HG02938 (cell line): ENCODE measurements at regions not wholly inside any gene's neighbourhood (a gene's known extent, or its start where the extent isn't known, plus 50 kb on each side); places are given as distances from the start of the nearest gene placed in this dataset.

ENCODE experiments used
- ATAC-seq: cut with Tn5 transposase; IDR thresholded peaks from one replicate; pipeline ENCODE4 v1.9.1; 2021; ENCODE audit warnings: mild to moderate bottlenecking, moderate library complexity; ENCODE audit not compliant: unreplicated experiment

DNA sequence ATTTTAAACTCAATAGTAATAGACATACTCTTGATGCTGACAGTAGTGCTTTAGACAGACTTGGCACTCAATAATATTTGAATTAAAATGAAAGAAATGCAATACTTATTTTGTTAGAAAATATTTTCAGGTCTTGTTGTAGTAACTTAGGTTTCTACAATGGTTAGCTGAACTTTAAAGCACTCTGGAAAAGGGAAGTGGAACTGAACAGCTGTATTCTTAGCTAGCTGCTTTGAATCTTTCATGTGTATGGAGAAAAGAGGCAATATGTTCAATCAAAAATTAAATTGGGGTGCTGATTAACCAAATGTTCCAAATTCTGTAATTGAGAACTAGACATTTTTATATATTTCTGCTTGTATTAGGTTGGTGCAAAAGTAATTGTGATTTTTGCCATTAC lies 517.9 kb upstream of the RAG2 start:
- ATAC-seq = no peak

DNA sequence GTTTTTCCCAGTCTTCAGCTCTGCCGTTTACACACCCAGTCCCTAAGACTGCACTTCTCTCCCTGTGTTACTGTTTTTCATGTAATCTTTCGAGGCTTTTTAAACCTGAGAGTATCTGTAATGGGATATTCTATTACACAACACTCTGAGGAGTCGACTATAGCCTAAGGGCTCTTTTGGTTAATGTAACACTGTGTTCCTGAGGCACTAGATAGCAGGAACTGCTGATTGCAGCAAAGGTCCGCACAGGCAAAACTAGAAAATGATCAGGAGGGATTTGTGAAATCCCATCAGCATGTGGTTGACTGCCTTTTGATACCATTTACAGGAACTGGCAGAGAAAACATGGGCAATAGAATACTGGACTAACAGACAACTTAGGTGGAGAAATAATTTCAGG lies 512.3 kb upstream of the RAG2 start:
- no peak for ATAC-seq

DNA sequence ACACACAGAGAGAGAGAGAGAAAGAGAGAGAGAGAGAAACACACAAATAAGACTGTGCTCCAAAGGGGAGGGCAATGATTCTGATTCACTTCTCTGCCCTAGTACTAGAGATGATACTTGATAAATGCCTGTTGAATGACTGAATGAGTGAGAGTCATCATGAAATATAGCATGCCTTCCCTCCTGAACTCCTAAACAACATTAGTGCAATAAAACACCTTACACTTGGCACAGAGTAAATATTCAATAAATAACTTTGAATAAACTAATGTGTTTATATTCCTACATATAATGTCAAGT lies 511.2 kb upstream of the RAG2 start:
- ATAC-seq = no peak

DNA sequence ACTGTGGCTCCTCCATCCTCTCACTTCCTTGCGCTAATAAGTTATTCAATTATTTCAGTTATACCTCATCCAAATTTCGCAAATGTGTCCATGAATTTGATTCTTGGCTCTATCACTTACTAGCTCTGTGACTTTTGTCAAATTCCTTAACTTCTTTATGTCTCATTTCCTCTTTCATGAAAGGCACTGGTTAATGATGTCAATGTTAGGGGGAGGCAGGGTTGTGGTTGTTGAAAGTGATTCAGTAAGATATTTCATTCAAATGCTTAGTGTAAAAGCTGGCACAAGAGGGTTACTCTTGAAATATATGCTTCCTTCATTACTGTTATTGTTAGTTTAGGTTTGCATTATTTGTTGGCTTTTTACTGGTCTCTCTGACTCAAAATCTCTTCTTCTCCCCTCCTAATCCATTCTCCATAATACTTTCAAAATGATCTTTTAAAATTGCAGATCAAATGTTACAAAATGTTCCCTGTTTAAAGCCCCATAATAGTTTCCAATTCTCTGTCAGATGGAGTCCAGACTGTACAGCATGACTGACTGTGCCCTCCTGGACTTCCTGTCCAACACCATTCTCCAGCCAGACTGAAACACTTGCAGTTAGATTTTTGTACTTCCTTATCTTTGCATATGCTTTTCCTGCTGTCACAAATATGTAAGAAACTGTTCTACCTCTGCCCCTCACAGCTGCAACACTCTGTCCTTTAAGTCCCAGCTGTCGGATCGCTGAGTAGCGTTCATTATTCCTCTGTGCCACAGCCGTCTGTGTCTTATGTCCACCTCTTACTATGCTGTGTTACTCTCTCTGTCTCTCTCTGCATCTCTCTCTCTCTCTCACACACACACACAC lies 510.6 kb upstream of the RAG2 start:
- no peak for ATAC-seq

DNA sequence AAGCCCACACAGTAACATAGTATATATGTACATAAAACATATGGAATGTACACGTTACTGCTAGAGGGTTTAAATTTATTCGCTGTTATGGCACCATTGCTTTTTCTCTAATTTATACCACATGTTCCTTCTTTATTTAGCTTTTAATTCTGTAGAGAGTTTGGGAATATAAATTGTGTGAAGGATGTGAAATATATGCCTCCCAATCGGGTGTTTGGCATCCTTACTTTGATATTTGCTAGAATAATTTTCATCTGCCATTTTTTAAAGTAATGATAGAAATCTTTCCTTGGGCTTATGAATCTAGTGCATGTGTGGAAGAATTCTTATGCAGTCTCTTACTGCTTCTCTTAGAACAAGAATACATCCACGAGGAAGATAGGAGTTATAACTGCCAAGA lies 509.8 kb upstream of the RAG2 start:
- ATAC-seq = no peak

DNA sequence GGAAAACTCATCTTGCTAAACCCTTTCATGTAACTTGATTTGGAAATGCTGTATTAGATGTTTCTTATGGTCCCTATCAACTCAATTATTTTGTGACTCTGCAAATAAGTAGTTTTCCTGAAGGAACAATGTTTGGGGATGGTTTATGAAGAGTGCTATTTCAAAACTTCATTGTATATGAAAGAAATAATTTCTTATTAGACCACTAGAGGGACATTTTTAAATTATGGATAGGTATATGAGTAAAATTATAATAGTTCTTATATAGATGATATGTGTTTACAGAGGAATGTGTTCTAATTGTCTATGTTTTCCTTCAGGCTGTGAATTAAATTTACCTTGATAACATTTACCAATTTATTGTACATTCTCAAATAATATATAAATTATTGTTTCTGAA lies 509.4 kb upstream of the RAG2 start:
- no peak for ATAC-seq

DNA sequence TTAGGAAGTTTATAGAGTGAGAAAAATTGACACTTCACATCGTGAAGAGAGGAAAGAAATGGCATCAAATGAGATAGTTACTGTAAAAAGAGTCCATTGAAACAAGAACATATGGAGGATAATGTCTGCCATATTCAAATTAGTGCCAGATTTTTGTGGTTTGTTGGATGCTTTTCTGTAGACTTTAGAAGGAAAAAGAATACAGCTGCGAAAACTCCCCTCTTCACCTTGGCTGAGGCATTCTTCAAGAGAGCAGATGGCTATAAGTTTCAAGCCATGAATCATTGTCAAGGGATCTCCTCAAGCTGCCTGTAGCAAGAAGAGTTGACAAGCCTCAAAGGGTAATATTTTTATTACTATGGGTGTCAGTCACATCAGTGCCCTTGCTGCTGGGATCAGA lies 507.4 kb upstream of the RAG2 start:
- ATAC-seq = no peak

DNA sequence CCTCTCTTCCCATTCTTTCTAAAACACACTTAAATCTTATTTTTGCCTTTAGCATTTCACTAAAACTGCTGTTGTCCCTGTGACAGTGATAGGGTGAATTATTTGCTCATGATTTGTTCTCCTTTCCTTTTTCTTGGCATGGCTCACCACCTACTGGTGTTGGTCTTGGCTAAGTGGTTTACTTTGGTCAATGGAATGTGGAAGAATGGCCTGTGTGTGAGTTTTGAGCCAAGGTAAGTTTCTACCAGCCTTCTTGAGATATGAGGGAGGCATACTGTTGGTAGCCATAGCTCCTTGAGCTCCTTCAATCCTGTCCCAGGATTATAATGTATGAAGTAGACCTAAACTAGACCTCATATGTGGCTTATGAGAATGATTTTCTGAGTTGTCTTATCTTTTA lies 506.3 kb upstream of the RAG2 start:
- no peak for ATAC-seq

DNA sequence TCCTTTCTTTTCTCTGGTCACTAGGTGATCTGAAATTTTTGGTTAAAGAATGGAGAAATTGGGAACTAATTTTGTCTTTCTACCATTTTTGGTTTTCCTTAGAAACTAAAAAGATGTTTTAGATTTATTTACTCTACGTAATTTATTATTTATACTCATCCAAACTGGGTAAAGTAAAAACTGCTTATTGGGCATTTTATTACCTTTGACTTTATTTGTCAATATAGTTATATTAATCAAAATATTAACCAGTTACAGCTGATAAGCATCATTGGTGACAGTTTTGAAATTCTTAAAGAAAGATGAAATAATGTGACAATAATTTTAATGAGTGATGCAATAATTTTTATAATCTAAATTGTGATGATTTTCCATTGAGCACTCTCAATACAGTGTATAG lies 502.0 kb upstream of the RAG2 start:
- no peak for ATAC-seq

DNA sequence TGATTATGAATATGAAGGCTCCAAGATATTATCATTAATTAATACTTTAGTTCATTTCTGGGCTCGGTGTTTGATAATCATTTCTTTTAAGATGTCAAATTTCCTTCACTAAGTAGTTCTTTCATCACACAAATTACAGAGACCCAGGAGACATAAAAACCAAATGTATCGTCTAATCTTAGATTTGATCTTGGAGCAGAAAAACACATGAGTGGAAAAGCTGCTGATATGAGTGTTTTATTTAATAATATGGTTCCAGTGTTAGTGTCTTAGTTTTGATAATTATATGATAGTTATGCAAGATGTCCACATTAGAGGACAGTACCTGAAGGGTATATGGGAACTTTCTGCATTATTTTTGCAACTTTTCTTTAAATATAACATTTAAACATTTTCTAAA lies 494.5 kb upstream of the RAG2 start:
- ATAC-seq = no peak

DNA sequence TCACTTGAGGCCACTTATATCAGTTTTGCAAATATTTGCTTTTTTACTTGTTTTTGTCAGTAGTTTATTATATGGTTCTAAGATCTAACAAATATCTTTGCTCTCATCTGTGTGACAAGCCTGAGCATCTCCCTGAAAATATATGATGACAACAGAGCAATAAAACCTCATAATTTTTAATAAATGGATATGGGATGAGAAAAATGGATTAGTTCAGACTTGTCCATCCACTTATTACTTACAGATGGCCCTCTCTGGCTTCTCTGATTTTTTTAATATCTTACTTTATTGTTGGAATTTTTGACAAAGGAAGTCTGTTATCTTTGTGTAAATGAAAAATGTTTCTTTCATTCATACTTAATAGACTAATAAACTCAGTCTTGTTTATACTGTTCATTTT lies 491.4 kb upstream of the RAG2 start:
- ATAC-seq = no peak

DNA sequence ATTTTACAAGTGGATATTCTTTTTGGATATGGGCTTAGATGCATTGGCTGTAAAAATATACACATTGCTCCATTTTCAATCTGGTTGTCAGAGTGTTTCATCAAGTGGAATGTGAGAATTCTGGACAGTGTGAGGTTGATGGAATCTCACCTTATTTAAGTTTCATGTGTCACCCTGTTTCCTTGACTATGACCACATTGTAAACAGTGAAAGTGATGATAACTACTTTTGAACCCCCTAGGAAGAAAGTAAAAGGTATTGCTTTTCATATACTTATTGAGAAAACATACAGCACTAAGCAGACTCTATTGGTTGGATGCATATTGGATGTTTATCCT lies 490.5 kb upstream of the RAG2 start:
- no peak for ATAC-seq

DNA sequence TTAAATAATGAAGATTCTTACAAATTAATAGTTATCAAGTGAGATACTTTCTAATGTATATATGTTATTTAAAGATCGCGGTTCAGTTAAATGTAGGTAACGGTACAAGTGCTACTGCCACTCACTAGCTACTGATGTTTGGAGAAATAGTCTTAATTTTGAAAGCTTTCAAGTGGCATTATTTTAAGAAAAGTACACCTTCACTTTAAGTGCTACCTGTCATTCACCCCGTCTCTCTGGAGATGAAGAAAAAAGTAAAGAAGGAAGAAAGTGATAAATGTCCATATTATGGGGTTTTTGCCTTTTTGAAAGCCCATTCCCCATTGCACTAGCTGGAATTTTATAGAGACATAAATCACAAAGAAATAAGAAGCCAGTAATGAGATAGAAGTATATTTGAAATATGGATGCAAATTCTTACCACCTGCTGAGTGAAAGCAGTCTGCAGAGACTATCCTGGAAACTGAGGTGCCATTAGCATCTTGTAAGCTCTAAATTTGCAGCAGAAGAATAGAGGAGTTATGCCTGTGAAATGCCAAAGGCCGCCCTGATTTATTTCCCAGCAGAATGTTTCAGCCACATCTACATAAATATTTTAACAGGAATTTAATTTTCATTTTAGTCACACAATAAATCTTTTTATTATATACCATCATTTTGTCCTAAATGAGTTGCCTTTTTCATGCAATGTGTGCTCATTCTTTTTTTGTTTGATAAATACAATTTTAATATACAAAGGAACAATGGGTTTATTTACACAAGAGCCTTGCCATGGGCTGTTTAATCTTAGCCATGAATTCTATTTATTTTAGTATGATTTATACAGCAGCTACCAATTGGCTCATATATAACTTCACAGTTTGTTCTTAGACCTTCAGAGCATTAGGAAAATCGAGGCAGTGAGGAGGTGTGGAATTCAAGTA lies 489.9 kb upstream of the RAG2 start:
- no peak for ATAC-seq

DNA sequence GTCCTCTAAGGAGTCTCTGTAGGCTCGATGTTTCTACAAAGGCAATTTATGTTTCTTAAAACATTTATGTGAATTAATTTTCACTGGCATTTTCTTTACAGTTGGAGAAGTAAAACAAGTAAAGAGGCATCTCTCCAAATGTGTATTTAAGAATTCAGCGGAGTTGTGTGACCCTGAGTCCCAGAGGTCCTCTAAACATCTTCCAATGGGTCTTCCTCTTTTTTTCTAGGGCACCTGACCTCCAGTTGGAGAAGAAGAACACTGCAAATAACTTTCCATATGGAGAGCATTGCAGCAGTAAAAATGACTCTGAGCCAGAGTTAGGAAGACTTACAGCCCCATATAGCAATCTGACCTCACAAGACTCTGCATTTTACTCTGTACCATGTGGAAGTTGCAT lies 480.5 kb upstream of the RAG2 start:
- no peak for ATAC-seq

DNA sequence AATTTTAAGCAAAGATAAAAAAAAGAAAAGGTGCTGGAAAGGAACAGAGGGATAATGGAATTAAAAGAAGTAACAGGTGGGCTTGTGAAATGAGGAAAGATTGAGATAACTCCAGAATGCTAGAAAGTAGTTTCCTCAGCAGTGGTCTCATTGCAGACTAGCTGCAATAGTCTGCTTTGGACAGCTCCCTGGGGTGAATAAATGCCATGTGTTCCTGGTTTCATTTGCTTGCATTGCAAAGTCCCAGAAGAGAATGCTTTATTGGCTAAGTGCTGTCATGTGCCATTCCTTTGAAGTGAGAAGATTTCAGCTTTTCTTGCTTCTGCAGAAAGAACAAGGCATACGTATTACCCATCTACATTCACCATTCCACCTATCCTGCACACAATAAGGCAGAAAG lies 478.8 kb upstream of the RAG2 start:
- ATAC-seq = no peak

DNA sequence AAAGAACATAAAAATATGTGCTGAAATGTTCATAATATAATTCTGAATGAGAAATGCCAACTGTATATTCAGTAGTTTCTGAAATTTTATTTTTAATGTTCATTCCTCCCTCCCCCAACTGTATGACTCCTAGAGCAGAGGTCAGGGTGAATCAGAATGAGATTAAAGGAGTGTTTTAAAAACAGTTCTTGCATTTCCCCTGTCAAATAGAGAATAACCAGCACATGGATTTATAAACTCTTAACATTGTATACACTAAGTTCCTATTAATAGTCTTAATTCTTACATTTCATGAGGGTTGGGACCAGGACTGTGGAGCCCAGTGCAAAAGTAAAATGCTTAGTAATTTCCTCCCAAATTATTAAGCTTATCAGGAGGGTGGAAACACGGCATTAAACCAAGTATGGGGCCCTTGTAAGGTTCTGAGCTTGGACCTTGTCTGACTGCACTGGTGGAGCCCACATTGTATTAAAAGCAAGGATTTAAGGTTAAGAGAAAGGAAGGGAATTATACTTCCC lies 474.6 kb upstream of the RAG2 start:
- ATAC-seq = no peak

DNA sequence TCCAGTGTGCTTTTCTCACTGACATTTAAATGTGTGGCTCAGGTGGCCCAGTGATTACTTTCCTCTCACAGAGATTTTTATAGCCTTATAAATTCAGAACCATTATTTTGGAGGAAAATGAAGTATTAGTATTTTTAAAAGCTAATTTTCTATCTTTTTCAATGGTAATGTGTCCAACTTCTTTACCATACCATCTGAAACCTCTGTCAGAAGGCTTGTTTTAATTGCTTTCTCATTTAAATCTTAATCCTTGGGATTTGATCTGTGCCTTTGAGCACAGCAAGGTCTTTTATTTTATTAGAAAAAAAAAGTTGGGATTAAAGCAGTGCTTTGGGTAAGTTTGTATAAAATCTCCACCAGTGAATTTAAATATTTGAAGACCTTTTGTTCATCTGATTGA lies 452.3 kb upstream of the RAG2 start:
- no peak for ATAC-seq

DNA sequence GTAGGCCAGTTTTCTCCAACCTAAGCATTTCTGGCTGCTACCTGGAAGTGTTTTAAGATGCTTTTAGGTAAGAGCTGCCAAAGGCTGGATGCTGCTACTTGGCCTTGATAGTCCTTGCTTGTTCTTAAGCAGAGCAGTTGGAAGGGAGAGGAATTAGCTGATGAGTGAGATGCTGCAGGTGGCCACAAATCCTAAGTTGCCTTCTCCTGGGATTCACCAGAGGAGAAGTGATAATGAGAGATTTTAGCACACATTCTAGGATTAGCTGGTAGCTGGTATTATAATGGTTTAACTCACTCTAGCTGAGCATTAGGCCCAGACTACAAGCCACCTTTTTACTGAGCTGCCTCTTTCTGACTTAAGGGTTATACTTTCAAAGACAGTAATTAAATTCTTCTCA lies 442.9 kb upstream of the RAG2 start:
- no peak for ATAC-seq

DNA sequence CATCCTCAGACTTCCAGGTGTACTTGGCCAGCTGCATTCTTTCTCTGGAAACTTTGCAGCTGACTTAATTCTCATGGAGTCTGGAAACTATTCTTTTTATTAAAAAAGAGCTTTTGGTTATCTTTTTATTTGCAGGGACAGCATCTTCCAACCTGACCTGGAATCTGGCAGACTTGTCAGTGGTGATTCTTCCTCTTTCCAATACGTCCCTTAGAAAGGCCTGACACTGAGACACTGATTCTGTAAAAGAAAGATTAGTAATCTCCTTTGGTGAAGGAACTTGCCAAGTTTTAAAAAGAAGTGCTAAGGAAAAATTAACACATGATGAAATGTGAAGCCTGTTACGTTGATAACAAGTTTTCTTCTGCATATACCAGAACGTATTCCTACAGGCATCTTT lies 440.9 kb upstream of the RAG2 start:
- ATAC-seq = no peak

DNA sequence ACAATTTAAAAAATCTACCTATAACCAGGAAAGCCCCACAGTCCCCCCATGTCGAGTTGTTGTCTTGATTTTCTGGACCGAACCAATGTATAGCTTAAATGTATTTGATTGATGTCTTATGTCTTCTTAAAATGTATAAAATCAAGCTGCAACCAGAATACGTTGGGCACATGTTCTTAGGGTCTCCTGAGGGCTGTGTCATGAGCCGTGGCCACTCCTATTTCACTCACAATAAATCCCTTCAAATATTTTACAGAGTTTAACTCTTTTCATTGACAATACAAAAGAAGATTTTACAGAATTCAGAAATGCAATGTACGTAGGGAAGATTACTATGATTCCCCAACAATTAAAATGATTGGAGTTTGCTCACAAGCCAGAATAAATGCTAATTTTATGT lies 428.7 kb upstream of the RAG2 start:
- no peak for ATAC-seq

DNA sequence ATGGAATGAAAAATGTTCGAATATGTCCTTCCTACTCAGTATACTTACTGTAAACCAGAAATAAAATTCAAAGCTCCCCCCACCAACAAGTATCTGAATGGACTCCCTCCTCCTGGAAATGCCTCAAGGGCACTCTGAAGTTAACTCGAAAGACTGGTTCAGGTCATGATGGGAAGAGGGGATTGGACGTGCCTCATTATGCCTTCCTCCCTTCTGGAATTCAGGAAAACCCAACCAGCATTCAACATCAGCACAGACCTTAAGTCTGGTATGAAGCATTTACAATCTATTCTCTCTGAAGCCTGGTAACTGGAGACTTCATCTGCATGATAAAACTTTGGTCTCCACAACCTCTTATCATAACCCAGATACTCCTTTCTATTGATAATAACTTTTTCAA lies 428.3 kb upstream of the RAG2 start:
- ATAC-seq = no peak

DNA sequence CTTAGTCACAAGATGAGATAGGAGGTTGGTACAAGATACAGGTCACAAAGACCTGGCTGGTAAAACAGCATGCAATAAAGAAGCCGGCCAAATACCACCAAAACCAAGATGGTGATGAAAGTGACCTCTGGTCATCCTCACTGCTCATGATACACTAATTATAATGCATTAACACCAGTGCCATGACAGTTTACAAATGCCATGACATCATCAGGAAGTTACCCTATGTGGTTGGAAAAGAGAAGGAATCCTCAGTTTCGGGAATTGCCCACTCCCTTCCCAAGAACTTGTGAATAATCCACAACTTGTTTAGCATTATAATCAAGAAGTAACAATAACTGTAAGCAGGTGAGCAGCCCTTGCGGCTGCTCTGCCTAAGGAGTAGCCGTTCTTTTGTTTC lies 408.5 kb upstream of the RAG2 start:
- no peak for ATAC-seq
